Dermis microvascular lymphatic vessel endothelial cell (primary cell): ENCODE measurements at regions not wholly inside any gene's neighbourhood (a gene's known extent, or its start where the extent isn't known, plus 50 kb on each side); places are given as distances from the start of the nearest gene placed in this dataset.

Experiments
- DNase-seq, 2 donors: peaks; one replicate each; pipeline versions ENCODE4 v3.0.0 to v3.0.0-alpha.2; 2010; ENCODE audit warnings: low read depth in 2 of 2

DNA sequence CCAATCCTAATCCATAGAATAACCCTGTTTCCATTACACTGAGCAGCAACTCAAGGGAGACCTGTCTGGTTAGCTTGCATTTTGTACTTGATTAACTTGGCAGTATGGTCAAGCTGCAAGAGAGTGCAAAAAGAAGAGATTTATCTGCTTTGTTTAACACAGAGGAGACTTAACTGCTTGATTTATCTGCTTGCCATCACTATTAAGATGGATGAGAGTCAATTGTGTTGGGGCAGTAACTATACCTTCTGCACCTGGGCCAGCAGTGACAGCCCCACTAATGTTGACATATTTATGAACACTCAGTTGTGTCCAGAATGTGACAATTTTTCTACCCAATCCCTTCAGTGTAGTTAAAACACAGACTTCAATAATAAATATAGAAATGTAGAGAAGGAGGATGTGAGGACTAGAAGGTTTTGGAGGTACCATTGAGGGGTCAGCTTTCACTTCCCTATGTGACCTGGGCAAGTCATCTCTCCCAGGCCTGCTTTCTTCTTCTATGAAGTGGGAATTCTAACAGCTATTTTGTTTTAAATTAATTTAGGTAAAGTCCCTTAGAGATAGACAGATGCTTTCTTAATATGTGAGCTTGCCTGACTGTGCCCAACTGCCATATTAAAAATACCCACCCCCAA lies 159.1 kb upstream of the KCNK2 start:
- DNase-seq, result no peak

DNA sequence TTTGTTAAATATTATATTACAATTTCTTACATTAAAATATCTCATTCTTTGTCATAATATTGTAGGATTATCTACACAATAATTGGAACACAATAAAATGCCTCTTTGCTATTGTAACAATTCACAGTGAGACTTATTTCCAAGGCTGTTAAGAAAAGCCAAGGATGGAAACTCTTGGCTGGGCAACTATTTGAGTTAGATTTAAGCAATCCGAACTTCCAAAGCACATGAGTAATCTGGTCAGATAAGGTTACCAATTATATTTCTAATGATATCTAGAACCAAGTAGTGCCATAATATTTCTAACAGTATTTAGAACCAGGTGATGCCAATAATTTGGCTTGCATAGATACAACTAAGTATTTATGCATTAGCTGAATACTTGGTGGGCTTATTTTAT lies 154.7 kb upstream of the KCNK2 start:
- no peak for DNase-seq

DNA sequence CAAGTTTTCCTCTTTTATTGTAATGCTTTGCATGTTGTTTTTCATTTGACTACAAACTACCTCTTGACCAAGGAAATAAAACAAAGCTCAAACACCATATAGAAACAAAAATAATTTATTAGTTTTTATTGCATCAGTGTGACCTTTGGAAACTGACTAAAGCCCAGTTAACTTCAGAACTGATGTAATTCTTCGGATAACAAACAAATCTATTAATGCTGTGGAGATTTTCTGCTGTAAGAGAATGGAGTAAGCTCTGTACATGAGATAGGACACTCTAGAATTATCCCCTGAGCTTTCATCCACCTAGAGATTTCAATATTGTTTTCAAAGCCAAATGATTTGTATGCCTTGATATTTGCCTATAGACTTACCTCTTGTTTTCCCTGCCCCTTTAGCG lies 154.0 kb upstream of the KCNK2 start:
- no peak for DNase-seq

DNA sequence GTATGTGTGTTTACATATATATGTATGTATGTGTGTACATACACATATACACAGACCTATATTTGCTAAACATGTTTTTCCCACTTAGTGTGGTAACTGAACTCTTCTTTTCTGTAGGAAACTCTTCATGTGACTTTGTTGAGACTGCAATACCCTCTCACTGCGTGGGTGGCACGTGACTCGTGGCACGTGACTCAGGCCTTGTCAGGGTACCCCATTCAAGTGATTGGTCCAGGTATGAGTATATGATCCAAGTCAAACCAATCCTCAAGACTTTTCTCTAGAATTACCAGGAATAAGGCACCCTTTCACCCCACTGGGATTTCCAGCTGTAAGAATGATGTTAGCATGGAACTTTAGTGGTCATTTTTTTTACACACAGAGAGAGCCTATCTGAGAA lies 149.2 kb upstream of the KCNK2 start:
- no peak for DNase-seq

GRCh38 chr1:214934045-214934444 lies 148.5 kb upstream of the KCNK2 start:
- DNase-seq, result no peak

DNA sequence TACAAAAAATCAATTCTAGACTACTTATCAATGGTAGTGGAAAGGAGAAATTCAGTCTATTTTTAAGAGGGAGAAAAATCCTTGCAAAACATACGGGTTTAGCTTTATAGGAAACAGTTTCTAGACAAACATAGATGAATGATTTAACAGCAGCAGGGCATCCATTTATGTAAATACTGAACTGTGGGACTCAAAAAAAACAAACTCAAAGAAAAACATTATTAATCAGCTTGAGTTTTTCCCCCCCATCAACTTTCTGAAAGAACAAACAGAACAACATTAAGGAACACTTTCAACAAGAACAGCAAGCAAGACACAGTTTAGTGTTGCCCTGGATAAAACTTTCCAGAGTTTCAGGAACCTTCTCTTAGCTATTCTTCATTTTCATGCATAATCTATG lies 147.3 kb upstream of the KCNK2 start:
- DNase-seq, result no peak

DNA sequence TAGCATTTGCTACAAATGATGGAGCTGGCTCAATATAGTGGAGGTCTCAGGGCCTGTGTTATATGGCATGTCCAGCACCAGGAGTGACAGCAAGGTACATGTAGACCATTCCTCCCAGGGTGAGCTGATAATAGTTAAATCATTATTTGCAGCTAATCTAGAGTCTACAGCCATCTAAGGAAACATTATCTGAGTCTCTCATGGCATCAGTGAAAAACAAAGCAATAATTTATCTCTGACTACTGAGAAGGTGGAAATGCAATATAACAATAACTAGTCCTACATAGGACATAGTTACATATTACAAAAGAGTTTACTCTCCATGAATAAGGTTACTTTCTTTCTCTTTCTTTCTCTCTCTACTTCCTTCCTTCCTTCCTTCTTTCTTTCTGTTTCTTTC lies 143.4 kb upstream of the KCNK2 start:
- no peak for DNase-seq

DNA sequence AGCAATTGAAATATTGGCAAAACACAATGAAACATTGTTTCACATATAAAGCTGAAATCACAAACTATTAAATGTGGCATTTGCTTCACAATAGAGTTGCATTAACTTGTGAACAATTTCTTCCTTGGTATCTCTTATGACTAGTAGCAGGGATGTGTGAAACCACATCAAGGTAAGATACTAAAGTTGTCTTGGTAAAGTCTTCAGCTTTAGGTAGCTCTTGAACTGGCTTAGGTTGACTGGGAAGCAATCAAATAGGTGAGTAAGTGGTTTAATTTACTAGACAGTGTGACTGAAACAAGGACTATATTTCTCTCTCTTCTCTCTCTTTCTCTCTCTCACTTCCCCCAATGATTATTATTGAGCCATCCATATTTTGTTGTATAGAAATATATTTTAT lies 141.5 kb upstream of the KCNK2 start:
- no peak for DNase-seq

DNA sequence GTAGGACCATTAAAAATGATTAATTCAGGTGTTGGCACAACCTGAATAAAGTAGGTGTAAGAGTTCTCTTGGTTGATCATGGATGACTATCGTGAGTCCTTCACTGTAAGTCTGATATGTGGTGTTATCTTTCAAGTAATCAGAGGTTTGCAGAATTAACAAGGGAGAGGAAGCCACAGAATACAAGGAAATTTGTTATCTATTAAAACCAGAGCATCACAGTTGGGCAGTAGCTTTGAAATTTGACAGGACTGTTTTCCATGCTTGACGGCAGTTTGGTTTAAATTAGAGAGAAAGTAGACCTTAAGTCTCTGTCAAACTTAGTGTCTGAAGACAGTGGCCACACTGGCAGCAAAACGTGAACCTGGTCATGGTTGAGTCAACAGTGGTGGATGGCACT lies 139.5 kb upstream of the KCNK2 start:
- DNase-seq, result no peak

- no peak for DNase-seq
These were observed 135.9 kb upstream of the KCNK2 start for GRCh38 chr1:214946615-214947014.

- DNase-seq, result no peak
These were observed 129.9 kb upstream of the KCNK2 start for GRCh38 chr1:214952648-214953047.

GRCh38 chr1:214953901-214954616 lies 128.5 kb upstream of the KCNK2 start:
- DNase-seq, result no peak

DNA sequence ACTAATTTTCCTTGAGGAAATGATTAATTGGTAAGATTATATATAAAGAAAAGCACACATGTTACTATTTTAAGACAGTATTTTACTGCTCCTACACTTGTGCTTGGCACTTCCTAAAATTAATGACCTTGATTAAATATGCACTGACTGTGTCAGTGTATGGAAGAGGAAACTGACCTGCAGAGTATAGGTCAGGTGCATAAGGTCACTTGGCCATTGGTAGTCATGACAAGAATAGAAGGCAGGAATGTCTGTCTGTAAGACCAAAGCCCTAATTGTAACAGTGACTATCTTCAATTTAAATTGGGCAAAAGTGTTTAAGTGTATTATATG lies 128.0 kb upstream of the KCNK2 start:
- no peak for DNase-seq

- no peak for DNase-seq
These were observed 125.0 kb upstream of the KCNK2 start for GRCh38 chr1:214957330-214958137.

- DNase-seq, result no peak
These were observed 124.1 kb upstream of the KCNK2 start for GRCh38 chr1:214958486-214958885.

DNA sequence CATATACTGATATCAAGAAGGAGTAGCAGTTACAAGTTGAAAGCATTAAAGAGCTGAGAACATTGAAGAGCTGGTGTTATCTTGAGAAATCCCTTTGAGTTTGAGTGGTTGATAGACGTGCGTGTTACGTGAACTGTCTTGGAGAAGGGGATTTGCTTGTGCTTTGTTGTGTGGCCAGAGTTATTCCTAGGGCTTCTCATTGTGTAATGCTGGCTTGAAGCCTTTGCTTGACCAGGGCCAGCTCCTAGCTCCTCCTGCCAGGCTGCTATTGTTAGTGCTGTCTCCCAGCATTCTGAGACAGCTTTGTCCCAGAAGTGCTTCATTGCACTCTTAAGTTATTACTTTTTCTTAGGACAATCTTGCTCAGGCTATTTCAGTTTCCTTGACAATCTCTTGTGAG lies 116.2 kb upstream of the KCNK2 start:
- no peak for DNase-seq

DNA sequence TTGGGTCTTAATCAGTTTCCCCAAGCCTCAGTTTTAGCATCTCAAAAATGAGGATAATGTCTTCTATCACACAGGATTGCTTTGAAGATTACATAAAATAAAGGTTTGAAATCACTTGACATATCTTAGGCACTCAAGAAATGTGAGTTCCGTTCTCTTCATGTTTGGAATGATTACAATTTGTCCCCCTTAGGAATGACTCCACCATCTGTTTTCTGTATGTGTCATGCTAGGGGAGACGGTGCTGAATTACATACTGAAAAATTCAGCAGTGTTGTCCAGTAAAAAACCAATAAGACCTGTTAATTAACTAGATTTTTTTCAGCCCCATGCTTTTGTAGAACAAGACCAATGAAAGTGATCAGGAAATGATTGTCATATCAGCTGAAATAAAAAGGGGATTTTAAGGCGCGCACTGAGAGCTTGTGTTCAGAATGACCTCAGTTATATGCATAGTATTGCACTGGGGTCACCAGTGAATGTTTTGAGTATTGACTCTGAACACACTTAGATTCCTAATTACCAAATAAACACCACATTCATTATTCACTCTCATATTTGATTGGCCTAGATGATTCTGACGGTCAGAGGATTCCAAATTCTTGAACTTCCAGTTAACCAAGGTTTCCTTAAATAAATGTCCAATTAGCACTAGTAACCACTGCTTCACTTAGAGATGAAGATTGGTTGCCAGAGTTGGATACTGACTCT lies 114.5 kb upstream of the KCNK2 start:
- no peak for DNase-seq

- DNase-seq, result no peak
These were observed 112.5 kb upstream of the KCNK2 start for GRCh38 chr1:214970016-214970415.

GRCh38 chr1:214971071-214971470 lies 111.5 kb upstream of the KCNK2 start:
- no peak for DNase-seq

DNA sequence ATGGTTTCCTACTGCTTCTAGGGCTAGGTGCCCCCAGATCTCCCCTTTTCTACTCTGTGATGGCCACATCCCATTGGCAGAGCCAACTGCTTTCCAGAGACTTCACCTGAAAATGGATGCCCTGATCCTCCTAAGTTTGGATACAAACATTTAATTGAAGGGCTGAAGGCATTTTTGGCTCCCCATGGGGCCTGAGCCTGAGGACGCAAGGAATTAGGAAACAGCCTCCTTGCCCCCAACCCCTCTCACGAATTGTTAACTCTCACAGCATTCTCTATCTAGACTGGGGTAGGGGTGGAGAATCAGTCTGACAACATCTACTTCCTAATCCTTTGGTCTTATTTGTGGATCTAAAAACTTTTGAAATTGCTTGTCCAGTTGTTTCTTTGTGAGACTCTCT lies 108.5 kb upstream of the KCNK2 start:
- DNase-seq, result no peak

DNA sequence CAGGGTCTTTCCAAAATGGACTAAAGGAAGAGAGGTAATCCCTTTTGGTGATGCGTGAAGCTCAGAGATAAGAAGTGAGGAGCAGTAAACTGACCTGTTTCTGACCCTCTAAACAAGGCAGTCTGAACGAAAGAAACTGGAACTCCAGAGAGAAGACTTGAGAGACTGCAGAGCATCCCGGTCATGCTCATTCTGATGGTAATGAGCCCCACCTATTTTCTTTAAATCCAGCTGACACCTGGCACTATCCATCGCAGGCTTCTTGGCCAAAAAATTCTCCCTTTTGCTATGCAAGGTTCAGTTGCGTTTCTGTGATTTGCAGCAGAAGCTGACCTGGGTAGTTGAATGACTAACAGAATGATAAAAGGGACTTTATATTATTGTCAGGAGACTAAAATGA lies 105.9 kb upstream of the KCNK2 start:
- no peak for DNase-seq

DNA sequence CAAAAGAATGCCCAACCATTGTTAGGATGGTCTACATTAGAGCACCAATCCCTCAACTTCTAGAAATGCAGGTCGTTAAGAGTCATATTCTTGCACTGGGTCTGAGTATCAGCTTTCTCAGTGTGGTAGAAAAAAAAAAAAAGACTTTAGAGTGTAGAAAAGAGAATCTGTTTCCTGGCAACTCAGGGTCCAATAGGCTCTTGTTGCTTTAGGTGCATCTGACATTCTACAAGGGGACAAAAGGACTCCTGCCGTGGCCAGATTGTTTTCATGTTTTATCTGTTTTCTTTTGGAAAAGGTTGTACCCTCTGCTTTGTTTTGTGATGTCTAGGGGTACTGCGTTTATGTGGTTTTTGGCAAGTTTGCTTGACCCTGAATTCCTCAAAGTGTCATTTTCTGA lies 105.4 kb upstream of the KCNK2 start:
- DNase-seq, result no peak
